GM18909 (cell line): ENCODE measurements at regions not wholly inside any gene's neighbourhood (a gene's known extent, or its start where the extent isn't known, plus 50 kb on each side); places are given as distances from the start of the nearest gene placed in this dataset.

Source experiments
- ATAC-seq: cut with Tn5 transposase; IDR thresholded peaks from one replicate; pipeline ENCODE4 v1.9.1; 2021; ENCODE audit warnings: mild to moderate bottlenecking; ENCODE audit not compliant: unreplicated experiment, poor library complexity

DNA sequence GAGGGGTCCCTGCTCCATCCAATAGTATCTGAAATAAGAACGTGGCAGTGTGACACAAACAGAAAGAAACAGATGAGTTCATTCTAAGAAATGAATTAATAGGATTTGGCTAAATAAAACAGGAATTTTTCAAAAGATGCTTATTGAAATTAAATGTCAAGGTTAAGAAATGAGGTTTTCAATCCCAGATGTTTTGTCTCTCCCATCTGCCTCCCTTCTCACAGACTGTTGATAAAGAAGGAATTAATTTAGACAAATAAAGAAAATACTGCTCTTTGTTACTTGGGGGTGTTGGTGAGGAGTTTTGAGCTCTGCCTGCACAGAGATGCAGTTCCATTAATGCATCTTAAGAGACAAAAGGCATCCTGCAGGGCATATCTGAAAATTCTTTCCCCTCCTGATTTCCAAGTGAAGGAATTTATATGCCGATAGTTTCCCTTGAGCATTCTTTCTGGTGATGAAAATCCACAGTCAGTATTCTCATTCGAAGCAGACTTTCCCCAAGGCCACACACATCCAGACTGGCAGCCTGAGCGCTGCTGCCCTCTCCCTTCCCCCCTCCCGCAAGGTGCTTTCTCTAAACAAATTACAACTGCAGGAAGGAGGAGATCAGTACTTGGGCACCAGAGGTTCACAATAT is 385.4 kb upstream of the RND3 start:
- ATAC-seq = no peak

DNA sequence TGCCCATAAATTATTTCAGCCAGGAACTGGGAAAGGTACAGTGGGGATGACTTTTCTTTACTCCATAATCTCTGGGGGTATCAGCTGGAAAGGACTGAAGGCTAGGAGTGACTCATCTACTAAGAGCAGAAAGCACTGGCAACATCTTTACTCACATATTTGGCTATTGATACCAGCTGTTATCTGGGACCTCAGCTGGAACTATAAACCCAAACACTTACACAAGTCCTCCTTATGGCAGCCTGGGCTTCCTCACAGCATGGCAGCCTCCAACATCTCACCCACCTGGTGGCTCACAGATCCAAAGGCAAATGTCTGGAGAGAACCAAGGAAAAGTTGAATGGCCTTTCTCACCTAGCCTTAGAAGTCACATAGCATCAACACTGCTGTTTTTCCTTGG is 379.0 kb upstream of the RND3 start:
- no peak for ATAC-seq

DNA sequence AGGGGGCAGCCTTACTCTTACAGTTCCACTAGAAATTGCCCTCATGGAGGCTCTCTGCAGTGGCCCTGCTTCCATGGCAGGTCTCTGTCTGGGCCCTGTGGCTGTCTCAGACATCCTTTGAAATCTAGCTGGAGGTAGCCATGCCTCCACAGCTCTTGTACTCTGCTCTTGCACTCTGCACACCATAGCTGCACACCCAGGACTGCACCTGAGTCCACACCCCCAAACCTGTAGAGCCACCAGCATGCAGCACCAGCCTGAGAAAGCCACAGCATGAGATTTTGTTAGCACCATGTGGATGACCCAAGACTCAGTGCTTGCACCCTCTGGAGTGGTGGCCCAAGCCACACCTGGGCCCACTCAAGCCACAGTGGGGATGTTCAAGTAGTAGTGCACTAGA is 376.2 kb upstream of the RND3 start:
- no peak for ATAC-seq

DNA sequence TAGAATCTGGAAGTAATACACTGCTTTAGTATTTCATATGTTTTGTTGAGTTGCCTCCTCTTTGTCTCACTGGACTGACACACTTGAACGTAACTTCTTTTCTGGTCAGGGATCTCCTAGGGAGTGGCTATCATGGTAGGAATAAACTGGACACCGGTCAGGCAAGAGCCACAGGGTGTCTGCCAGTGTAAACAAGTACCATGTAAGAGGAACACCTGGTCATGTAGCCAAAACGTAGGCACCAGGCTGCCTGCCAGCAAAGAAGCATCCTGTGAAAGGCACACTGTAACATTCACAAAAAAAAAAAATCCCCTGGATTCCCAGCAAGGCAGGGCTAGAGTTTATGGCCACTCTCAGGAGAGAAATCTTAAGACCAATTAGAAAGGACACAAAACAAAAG is 372.8 kb upstream of the RND3 start:
- ATAC-seq = no peak

DNA sequence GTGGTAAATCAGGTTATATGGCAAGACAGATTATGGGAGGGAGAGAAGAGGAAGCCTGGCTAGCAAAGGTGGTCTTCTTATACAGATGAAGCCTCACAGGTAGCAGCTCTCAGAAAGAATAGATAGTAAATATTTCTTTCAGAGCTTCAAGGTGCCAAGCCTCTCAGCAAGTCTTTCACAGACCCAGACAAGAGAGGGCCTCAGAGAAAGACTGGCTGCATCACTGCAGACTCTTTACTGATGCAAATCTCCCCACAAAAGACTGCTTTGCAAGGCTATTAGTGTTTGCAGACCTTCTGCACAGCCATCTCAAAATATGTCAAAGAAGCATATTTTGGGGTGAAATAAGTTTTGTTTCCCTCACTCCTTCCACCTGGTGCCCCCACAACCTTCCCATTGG is 372.4 kb upstream of the RND3 start:
- ATAC-seq = no peak

DNA sequence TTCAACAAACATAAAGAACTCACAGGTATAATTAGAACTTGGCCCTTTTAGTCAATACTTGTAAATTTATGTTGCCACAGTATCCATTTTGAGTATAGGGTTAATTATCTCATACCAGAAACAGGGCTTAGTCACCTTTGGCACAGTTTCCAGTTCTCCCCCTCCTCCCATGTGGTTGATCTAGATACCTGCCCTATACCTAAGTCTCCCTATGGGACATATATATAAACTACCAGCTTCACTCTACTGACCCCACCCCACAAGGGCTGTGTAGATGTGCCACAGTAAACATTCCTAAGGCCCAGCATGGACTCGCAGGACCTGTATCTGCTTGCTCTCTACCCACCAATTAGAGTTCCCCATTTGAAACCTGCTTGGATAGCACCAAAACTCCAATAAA is 371.7 kb upstream of the RND3 start:
- no peak for ATAC-seq

DNA sequence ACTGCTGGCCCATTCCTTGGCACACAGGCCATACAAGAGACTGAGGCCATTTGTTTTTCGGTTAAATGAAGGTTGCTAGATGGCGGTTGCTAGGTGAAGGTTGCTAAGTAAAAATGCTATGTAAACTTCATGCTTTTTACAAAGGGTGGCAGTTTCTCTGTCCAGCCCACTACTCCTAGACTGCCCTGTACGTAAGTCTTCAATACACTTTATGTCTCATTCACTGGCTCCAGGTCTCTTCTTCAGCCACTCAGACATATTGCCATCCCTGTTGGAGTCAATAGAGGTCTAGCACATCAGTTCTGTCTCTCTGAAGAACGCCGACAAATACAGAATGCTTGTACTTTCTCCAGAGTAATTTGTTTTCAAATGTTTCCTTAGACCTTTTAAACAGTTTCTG is 370.9 kb upstream of the RND3 start:
- no peak for ATAC-seq

DNA sequence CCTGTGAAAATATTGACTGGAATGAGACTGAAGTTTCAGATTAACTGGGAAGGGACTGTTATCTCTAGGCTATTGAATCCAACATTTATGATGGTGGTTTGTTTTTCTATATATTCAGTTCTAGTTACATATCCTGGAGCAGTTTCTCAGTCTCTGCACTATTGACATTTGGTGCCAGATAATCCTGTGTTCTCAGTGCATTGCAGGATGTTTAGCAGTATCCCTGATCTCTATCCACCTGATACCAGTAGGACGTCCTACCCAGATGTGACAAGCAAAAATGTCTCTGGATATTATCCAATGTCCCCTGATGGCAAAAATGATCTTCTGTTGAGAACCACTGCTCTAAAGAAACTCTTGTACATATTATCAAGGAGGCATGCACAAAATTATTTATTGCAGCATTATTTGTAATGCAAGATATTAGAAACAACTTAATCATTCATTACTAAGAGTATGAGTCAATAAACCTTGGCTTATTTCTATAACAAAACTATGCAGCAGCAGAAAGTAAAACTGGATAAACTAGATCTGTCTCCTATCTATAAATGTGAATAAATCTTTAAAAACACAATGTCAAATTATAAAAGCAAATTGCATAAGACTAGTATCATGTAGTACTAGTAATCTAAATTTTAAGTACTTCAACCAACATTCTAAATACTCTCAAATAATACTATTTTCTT is 369.3 kb upstream of the RND3 start:
- no peak for ATAC-seq

DNA sequence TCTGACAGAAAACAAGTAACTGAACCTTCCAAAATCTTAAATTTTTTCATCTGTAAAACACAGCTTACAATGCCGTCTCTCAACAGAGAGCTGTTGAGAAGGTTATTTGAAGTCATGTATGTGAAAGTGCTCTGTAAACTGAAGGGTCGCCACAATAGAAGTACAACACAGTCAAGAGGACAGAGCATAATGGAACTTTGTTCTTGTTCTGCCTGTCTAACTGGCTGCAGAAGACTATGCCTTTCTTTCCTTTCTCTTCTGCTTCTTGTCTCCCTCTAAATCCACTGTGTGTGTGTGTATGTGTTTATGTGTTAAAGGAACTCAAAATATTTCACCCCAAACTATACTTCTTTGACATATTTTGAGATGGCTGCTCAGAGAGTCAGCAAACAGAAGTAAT is 365.8 kb upstream of the RND3 start:
- ATAC-seq = no peak

DNA sequence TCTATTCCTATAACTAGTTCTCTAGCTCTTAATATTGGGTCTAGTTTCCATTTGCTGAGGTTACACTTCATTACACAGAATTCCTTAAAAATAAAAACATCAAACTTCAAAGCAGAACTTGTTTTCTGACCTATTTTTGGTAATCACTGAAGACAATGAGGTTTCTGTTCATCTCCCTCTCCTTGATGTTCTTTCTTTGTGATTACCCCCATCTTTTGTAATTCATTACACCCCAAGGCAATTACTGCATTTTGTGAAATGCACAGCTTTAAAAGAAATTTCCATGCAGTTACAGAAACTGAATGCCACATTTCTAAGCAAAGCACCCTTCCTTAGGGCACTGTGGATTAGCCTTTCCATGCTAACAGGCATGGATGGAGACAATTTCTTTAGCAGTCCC is 363.2 kb upstream of the RND3 start:
- ATAC-seq = no peak

DNA sequence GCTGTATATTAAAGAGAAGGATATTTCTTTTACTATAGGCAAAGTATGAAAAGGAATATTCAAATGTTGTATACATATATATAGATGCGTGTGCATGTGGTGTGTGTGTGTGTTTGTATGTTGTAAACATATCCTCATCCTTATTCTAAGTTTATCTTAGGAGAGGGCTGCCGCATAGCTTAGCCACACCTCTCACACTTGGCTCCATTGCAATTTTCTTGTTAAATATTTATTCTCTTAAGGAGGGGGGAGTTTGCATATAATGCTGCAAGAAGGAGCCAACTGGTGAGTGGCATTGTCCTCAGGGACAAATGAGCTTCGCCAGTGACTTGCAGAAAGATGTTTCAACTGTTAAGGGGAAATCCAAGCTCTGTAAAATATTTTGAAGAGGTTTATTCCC is 360.1 kb upstream of the RND3 start:
- no peak for ATAC-seq

DNA sequence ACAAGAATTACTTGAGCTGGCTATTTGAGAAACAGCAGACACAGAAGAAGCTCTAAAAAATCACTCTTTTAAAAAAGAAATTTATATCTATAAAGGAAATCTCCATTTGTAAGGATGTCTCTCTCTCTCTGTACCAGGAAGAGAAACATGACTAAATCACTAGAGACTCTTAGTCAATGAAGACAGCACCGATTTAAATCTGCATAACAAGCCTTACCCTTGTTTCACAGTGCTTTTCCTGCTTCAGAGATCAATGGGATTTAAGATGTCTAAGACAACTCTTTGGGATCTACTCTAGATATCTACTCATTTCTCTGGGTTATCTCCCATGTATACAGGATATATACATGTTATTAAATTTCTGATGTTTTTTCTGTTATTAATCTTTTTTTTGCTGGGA is 359.2 kb upstream of the RND3 start:
- no peak for ATAC-seq

DNA sequence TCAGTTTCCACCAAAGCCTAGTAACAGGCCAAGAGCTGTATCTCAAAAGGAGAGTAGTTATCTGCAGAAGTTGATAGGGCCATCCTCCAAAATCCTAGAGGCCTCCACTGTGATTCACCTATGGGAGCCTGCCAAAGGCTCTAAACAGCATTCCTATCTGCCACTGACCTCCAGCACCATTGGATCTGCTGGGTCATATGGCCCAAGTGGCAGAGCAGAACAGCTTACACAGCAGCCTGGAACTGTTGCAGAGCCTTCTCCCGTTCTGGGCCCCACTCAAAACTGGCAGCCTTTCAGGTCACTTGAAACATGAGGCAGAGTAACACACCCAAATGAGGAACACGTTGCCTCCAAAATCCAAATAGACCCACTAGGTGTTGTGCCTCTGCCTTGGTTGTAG is 345.2 kb upstream of the RND3 start:
- ATAC-seq = no peak

DNA sequence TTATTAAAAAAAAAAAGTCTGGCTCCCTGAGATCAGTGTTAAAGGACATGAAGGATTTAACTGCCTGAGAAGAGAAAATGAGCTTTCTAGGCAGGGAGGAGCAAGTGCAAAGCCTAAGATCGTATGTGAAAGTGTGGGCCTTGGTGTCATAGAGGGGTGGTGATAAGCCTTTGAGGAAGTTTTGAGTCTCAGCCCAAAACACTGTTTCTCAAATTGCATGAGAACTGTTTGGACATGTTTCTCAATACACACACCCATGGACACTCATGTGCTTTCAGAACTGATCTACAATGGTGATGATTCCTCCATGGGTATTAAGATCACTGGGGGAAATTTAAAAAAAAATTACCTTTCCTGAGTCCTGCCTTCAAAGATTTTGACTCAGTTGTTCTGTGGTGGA is 336.7 kb upstream of the RND3 start:
- ATAC-seq = no peak

DNA sequence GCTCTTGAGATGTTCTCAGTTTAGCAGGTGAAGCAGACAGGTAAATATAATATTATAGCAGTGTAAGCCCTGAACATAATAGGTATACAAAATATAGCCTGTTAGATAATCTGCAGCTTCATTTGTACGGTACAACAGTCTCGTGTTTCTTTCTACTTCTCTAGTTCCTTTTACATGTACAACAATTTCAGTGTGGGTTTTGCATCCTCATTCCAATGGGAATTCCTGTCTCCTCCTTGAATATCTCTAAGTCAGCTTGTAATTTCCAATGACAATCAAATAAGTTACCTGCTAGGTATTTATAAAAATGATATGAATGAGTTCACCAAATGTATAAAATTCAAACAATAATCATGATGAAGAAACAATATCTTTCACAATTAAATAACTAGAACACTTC is 330.0 kb upstream of the RND3 start:
- ATAC-seq = no peak

DNA sequence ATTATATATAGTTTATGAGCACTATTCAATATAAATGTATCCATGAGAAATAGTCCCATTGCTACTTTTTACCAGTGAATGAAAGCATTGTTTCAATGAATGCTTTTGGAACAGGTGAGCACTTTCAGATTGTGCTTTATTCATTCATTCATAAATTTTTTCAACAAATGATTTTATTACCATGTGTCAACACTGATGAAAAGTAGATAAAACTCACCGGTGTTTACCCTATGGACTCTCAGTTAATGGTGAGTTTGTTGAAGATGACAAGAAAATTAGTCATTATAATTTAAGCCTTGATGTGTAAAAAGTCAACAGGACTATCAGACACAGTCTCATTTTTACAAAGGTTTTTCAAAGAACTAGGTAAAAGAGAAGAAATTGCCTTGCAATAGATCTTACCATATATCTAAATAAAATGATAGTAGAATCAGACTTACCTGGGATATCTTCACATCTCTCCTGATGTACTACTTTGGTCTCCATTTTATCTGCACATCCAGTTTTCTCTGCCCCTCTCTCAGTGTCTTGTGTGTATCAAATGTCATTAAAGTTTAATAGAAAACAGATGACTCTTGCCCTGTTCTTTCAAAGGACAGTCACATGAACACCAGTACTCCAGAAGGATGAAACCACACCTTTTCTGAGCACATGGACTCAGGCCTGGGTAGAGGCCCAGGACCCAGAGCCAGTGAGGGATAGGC is 325.3 kb upstream of the RND3 start:
- no peak for ATAC-seq

DNA sequence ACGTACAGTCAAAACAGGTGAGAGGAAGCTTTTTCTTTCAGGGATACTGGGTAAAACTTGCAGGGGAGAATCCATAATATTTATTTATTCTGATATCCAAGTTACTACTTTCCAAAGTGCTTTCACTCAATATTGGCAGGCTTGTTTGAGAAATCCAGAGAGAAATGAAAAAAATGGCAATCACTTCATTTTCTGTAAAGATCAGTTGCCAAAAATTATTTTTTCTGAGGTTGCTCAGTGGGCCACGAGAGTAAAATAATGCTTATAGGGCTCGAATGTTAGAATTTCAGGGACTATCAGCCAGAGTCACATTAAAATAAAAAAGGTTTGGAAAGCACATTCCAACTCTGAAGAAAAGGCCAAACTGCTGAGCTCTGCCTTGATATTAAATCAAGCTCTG is 324.6 kb upstream of the RND3 start:
- ATAC-seq = no peak

DNA sequence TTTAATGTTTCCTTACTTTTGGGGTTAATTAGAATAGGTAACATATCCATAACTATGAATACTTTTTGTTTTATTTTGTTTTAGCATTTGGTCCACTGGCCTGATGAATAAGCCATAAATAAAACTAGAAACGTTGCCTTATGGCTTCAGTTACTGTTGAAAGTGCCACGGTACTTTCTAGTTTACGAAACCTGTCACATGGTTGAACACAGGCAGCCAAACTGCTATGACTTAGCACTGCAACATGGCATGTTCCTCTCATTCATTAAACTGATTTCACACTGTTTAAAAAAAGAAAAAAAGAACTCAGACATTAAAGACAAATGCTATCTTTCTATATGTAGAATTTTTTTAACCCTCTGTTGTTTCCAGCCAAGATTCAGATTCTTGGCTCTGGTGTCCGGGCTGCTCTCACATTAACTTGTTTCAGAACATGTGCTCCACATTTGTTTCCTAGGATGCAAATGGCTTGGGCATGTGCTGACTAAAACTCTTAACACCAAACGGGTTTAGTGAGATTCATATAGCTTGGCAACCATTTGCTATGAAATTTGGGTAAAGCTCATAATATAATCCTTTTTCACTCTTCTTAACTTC is 323.9 kb upstream of the RND3 start:
- ATAC-seq = no peak

DNA sequence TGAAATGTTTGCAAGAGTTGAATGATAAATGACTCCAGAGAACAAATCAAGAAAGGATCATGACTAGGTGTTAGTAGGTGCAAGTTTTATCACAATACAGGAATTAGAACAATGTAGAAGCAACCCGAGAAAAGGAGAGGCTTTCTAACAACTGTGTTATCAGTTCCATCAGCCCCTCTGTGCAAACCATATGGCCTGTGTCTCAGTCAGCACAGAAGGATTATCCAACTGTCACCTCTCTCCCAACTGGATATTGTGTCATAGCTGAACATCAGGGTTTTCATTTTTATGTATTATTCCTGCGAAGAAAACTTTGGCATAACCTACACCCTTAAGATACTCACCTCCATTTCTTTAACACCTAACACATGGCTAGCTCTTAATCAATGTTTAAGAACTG is 321.6 kb upstream of the RND3 start:
- no peak for ATAC-seq

DNA sequence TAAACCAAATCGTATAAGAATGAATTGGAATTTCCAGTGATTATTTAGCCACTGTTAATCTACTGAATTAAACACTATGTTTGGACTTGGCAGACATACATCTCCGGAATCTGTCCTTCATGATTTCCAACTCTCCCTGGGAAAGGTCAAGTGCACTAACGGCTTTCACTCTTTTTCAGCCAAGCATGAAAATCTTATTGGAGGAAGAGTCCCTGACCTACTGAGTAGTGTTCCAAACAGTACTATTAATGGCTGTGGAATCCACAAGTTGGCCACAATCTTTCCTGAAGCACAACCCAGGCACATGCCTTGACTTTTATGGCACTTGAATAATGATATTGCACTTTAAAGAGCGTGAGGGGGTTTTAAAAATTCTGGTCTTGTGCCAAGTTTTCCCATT is 318.9 kb upstream of the RND3 start:
- no peak for ATAC-seq

DNA sequence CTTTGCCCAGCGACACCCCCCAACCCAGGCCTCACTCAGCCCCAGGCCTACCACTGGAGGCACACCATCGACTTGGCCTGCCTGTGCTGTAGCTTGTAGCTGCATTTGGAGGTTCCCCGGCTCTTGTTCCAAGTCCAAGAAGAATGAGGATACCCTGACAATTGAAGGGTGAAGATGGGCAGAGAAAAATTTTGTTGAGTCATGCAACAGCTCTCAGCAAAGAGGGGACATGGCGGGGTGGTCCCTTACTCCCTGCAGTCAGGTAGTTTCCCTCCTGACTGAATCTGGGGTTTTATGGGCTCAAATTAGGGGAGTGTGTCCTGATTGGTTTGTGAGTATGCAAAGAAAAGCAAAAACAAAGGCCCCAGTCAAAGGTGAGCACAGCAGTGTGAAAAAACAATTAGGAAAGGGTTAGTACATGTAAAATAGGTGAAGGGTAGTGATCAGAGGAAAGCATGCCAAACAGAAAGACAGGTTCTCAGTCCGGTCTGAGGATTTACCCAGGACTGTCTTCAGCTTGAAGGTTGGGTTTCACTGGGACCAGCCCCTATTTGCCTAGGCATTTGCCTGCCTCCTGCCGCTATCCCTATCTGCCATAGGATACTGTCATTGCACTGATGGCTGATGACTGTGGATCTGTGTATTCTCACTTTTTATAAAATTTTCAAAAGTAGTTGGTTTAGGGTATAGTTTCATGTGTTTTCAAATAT is 316.4 kb upstream of the RND3 start:
- ATAC-seq = no peak
